ENCODE measurements at regions not wholly inside any gene's neighbourhood (a gene's known extent, or its start where the extent isn't known, plus 50 kb on each side); places are given as distances from the start of the nearest gene placed in this dataset.

DNA sequence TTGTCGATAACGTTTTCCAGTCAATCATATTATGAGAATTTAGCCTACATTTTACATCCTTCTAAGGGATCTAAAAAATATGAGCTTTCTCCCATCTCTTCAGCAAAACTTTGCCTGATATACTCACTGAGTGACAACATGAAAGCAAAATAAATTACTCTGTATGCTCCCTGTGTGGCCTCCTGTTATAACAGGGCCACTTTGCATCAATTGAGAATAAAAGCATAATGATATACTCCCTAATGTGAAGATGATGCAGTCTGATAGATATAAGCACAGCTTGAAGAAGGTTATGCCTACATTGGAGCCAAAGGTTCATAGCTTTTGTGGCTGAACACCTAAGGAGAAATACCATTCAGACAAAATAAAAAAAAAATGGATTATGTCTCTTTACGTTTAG, 561.3 kb upstream of the ZNF717 start:
- POLR2A ChIA-PET (ENCODE audit: partially characterized antibody), result no interaction called here

More for the DNA sequence above, 561.3 kb upstream of the ZNF717 start:
- Histone ChIP-seq H2BK15ac (ENCODE audit: low read length) (no peak overlapping the region), H2BK5ac (ENCODE audit: low read depth, low read length) (no peak overlapping the region), H3K9ac (replicated peaks in 1 of 4; ENCODE audit: extremely low read depth in 1 of 4, low read depth in 3 of 4, low read length in 3 of 4) (no peak overlapping the region), H3K4ac (replicated peaks; ENCODE audit: insufficient read length, low read depth, low read length) (no peak overlapping the region), H3K23me2 (ENCODE audit: low read depth, low read length) (no peaks in the 10 kb centered on the region), H3K14ac (ENCODE audit: insufficient read length) (no peak overlapping the region), H3K18ac (ENCODE audit: extremely low read depth, low read length) (no peak overlapping the region), H3K27me3 (replicated peaks in 1 of 4; ENCODE audit: control insufficient read depth in 3 of 4, extremely low read depth in 1 of 4, insufficient read depth in 3 of 4, low read length in 3 of 4) (no peaks in the 10 kb centered on the region), H2AK5ac (ENCODE audit: low read depth, low read length) (no peak overlapping the region), H4K20me1 (replicated peaks in 1 of 2; ENCODE audit: control insufficient read depth in 1 of 2, insufficient read depth in 2 of 2, low read length in 2 of 2) (no peaks in the 10 kb centered on the region), H3K36me3 (ENCODE audit: control insufficient read depth in 2 of 4, insufficient read depth in 4 of 4, low read length in 3 of 4) (no peaks in the 10 kb centered on the region), H2BK12ac (ENCODE audit: low read depth, low read length) (no peak overlapping the region), H4K5ac (ENCODE audit: insufficient read length, low read depth, low read length) (no peak overlapping the region), H3K4me3 (ENCODE audit: extremely low read depth in 1 of 4, insufficient read depth in 2 of 4, low read depth in 3 of 4, low read length in 4 of 4) (no peak overlapping the region), H2AFZ (ENCODE audit: low read length) (no peak overlapping the region), H4K8ac (ENCODE audit: extremely low read depth, insufficient read depth, low read length) (no peak overlapping the region), H3K9me3 (ENCODE audit: insufficient read depth in 2 of 2, low read depth in 1 of 2, low read length in 1 of 2) (no peaks in the 10 kb centered on the region), H3K4me2 (ENCODE audit: insufficient read depth in 1 of 2, low read depth in 2 of 2, low read length in 2 of 2) (no peak overlapping the region), H3K27ac (ENCODE audit: low read depth, low read length) (no peak overlapping the region), H4K91ac (replicated peaks; ENCODE audit: insufficient read length, low read length) (no peak overlapping the region), H2BK120ac (replicated peaks; ENCODE audit: low read depth, low read length) (peak overlapping the region; percentile 26), H2BK20ac (ENCODE audit: low read length) (no peak overlapping the region), H3K23ac (ENCODE audit: insufficient read length) (no peak overlapping the region), H3K4me1 (replicated peaks in 1 of 4; ENCODE audit: control insufficient read depth in 3 of 4, insufficient read depth in 4 of 4, low read length in 3 of 4) (no peaks in the 10 kb centered on the region), H3K79me2 (ENCODE audit: control insufficient read depth in 1 of 2, insufficient read depth in 2 of 2, low read length in 2 of 2) (no peaks in the 10 kb centered on the region), H3K56ac (replicated peaks; ENCODE audit: insufficient read length, low read depth, low read length) (no peak overlapping the region), H3K79me1 (ENCODE audit: low read depth, low read length) (no peaks in the 10 kb centered on the region)
- TF ChIP-seq NRF1 (IDR thresholded peaks at IDR 0.05; ENCODE audit: low read depth, low read length), result no peak
- no peak for TF ChIP-seq RNF2 (IDR thresholded peaks at IDR 0.05; ENCODE audit: borderline replicate concordance, low read depth, low read length, missing control alignments, poor library complexity, severe bottlenecking)
- no peak for TF ChIP-seq KDM1A (IDR thresholded peaks at IDR 0.05; ENCODE audit: borderline replicate concordance, low read length)
- TF ChIP-seq CHD2 (IDR thresholded peaks at IDR 0.05; ENCODE audit: low read length), result no peak
- TF ChIP-seq, protein P1, sequence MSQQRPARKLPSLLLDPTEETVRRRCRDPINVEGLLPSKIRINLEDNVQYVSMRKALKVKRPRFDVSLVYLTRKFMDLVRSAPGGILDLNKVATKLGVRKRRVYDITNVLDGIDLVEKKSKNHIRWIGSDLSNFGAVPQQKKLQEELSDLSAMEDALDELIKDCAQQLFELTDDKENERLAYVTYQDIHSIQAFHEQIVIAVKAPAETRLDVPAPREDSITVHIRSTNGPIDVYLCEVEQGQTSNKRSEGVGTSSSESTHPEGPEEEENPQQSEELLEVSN (IDR thresholded peaks at IDR 0.05), result no peak
- 93% methylated on average over 3 of the region's 3 CpGs; no CpG with 5 or more reads in 1 of the 2 experiments for WGBS, 2 experiments (ENCODE audit: extremely low coverage in 1 of 2, insufficient coverage in 1 of 2, insufficient read length in 1 of 2, insufficient replicate concordance in 2 of 2, low coverage in 1 of 2, low lambda C conversion rate in 2 of 2, missing lambda C conversion rate in 1 of 2)
- DNase-seq (ENCODE audit: low read depth in 1 of 2, low spot score in 2 of 2) (no peak), FAIRE-seq (no peak)
- CTCF ChIA-PET (ENCODE audit: partially characterized antibody), result interaction anchor here (1.2 kb wide), 1 partner anchor 16 kb away, joined by 4 read pairs; no protein-coding TSS in a partner anchor

Measured in H1 (cell line).